ENCODE measurements at regions not wholly inside any gene's neighbourhood (a gene's known extent, or its start where the extent isn't known, plus 50 kb on each side); places are given as distances from the start of the nearest gene placed in this dataset.

DNA sequence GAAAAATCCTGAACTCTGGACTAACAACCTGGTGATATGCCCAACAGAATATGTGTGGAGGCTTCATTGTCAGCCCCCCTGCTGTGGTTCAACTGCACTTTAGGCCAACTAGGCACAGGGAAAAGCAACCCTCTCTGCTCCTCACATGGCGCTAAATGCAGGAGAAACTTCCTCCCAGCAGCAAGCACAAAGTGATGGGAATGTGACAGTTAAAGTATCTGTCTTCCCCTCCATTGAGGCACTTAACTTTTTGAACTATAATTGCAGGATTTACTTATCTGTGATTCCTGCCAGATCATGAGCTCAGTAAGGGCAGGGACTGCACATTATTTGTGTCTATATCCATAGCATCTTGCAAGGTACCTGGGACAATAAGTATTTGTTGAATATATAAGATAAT lies 981.2 kb upstream of the KLHL29 start:
- TF ChIP-seq SUZ12 (IDR thresholded peaks at IDR 0.05; ENCODE audit: extremely low read depth, insufficient read depth, insufficient read length) (no peak), ZNF274 (IDR thresholded peaks at IDR 0.05; ENCODE audit: low read depth, low read length) (no peak), YY1 (IDR thresholded peaks at IDR 0.05; ENCODE audit: insufficient read depth, insufficient read length) (no peak)
